Thoracic aorta (tissue), 2 donors: ENCODE measurements at regions not wholly inside any gene's neighbourhood (a gene's known extent, or its start where the extent isn't known, plus 50 kb on each side); places are given as distances from the start of the nearest gene placed in this dataset.
"Not testable (repeated sequence)": the region's sequence is repeated elsewhere in the genome, so short reads cannot be mapped to it uniquely, and the experiment has no call there.

ENCODE experiments used
- ATAC-seq: fragments of 150-250 bp; one replicate; pipeline ENCODE4 v1.8.0; 2017; ENCODE audit warnings: low read depth; ENCODE audit not compliant: insufficient number of reproducible peaks, low FRiP score
- DNase-seq: peaks from one replicate; pipeline ENCODE4 v3.0.0-alpha.2; 2020; ENCODE audit warnings: low spot score
- H3K27ac ChIP-seq, 2 donors: fragments of 200-600 bp; sonication (generic); 1 replicate in 1 of 2; 2 replicates in 1 of 2; pipeline ENCODE4 v1.5.1; 2016; ENCODE audit warnings: mild to moderate bottlenecking in 2 of 2, moderate library complexity in 2 of 2
- H3K27me3 ChIP-seq: fragments of 200-600 bp; sonication (generic); replicated peaks from 2 replicates; pipeline ENCODE4 v1.6.0; 2016; ENCODE audit warnings: mild to moderate bottlenecking; ENCODE audit not compliant: insufficient read depth
- H3K36me3 ChIP-seq: fragments of 200-600 bp; sonication (generic); one replicate; pipeline ENCODE4 v1.5.1; 2016
- H3K4me1 ChIP-seq, 2 donors: fragments of 200-600 bp; sonication (generic); 1 replicate in 1 of 2; 2 replicates in 1 of 2; pipeline versions ENCODE4 v1.5.1 to v1.6.0; 2016; ENCODE audit warnings: low read depth in 2 of 2, mild to moderate bottlenecking in 1 of 2; ENCODE audit not compliant: control insufficient read depth in 1 of 2
- H3K4me3 ChIP-seq: fragments of 200-600 bp; sonication (generic); 2 replicates; pipeline ENCODE4 v1.5.1; 2016; ENCODE audit warnings: mild to moderate bottlenecking
- H3K9me3 ChIP-seq: fragments of 200-600 bp; sonication (generic); 2 replicates; pipeline ENCODE4 v1.5.1; 2016
- CTCF ChIP-seq: fragments of 200-600 bp; sonication (generic); IDR thresholded peaks from one replicate; pipeline ENCODE4 v1.5.1; 2019; ENCODE audit warnings: antibody characterized with exemption

GRCh38 chr14:85856430-85856829 lies 326.5 kb downstream of the FLRT2 start:
- Histone ChIP-seq H3K4me3 (no peak overlapping the region), H3K27me3 (no peaks in the 10 kb centered on the region), H3K36me3 (no peaks in the 10 kb centered on the region), H3K27ac (no peak overlapping the region), H3K4me1 (no peaks in the 10 kb centered on the region), H3K9me3 (no peaks in the 10 kb centered on the region)
- ATAC-seq (no peak), DNase-seq (no peak)
- no peak for TF ChIP-seq CTCF

GRCh38 chr14:85853996-85854526 lies 324.1 kb downstream of the FLRT2 start:
- no peaks in the 10 kb centered on the region for H3K27me3 ChIP-seq
- no peak for TF ChIP-seq CTCF
- ATAC-seq = no peak

GRCh38 chr14:85852906-85853305 lies 323.0 kb downstream of the FLRT2 start:
- Histone ChIP-seq H3K4me3 (no peak overlapping the region), H3K4me1 (no peaks in the 10 kb centered on the region), H3K27ac (no peak overlapping the region), H3K9me3 (no peaks in the 10 kb centered on the region), H3K36me3 (no peaks in the 10 kb centered on the region), H3K27me3 (no peaks in the 10 kb centered on the region)
- TF ChIP-seq CTCF = no peak
- DNase-seq = no peak
- no peak for ATAC-seq

More at GRCh38 chr14:85853996-85854526, 324.1 kb downstream of the FLRT2 start:
- H3K4me1 ChIP-seq = no peaks in the 10 kb centered on the region
- no peak overlapping the region for H3K4me3 ChIP-seq
- no peaks in the 10 kb centered on the region for H3K9me3 ChIP-seq
- H3K27ac ChIP-seq = no peak overlapping the region
- H3K36me3 ChIP-seq = no peaks in the 10 kb centered on the region
- DNase-seq = no peak

GRCh38 chr14:85852123-85852522 lies 322.2 kb downstream of the FLRT2 start:
- not testable (repeated sequence) for DNase-seq, H3K4me1 ChIP-seq, ATAC-seq, H3K27me3 ChIP-seq, H3K9me3 ChIP-seq, H3K27ac ChIP-seq, H3K36me3 ChIP-seq, H3K4me3 ChIP-seq

- H3K36me3 ChIP-seq, ATAC-seq, DNase-seq, H3K27me3 ChIP-seq, H3K27ac ChIP-seq, H3K9me3 ChIP-seq, H3K4me1 ChIP-seq, H3K4me3 ChIP-seq: not testable (repeated sequence)
Measured at GRCh38 chr14:85830549-85830948, 300.6 kb downstream of the FLRT2 start.

- not testable (repeated sequence) for H3K27ac ChIP-seq, H3K9me3 ChIP-seq, H3K4me1 ChIP-seq, ATAC-seq, H3K27me3 ChIP-seq, H3K36me3 ChIP-seq, DNase-seq, H3K4me3 ChIP-seq
Measured at GRCh38 chr14:85829601-85830000, 299.7 kb downstream of the FLRT2 start.

- TF ChIP-seq CTCF = no peak
- no peak for ATAC-seq
Measured at GRCh38 chr14:85824526-85824925, 294.6 kb downstream of the FLRT2 start.

More at GRCh38 chr14:85824526-85824925, 294.6 kb downstream of the FLRT2 start:
- Histone ChIP-seq H3K4me1 (no peaks in the 10 kb centered on the region), H3K27me3 (no peaks in the 10 kb centered on the region), H3K27ac (no peak overlapping the region), H3K4me3 (no peak overlapping the region), H3K9me3 (no peaks in the 10 kb centered on the region), H3K36me3 (no peaks in the 10 kb centered on the region)
- no peak for DNase-seq
